Stomach (tissue), 8 donors: ENCODE measurements at regions not wholly inside any gene's neighbourhood (a gene's known extent, or its start where the extent isn't known, plus 50 kb on each side); places are given as distances from the start of the nearest gene placed in this dataset.

Experiments
- DNase-seq, 2 donors: peaks; one replicate each; pipeline versions ENCODE4 v3.0.0 to v3.0.0-alpha.2; 2013 to 2019
- H3K27ac ChIP-seq, 5 donors: fragments of 200-600 bp in 4 of 5; sonication (generic) in 4 of 5; one replicate each; pipeline ENCODE4 v1.5.1; 2013 to 2019; ENCODE audit warnings: mild to moderate bottlenecking in 1 of 5, moderate library complexity in 1 of 5
- H3K27me3 ChIP-seq, 3 donors: fragments of 200-600 bp; sonication (generic); one replicate each; pipeline ENCODE4 v1.5.1; 2017 to 2019; ENCODE audit warnings: mixed run types in 1 of 3
- H3K36me3 ChIP-seq, 4 donors: fragments of 200-600 bp; sonication (generic); 1 replicate in 3 of 4; 2 replicates in 1 of 4; pipeline ENCODE4 v1.5.1; 2016 to 2019
- H3K4me1 ChIP-seq, 4 donors: fragments of 200-600 bp; sonication (generic); one replicate each; pipeline ENCODE4 v1.5.1; 2016 to 2019
- H3K4me3 ChIP-seq, 4 donors: fragments of 200-600 bp; sonication (generic) in 3 of 4; one replicate each; pipeline ENCODE4 v1.5.1; 2016 to 2019; ENCODE audit warnings: mild to moderate bottlenecking in 1 of 4
- H3K9me3 ChIP-seq, 4 donors: fragments of 200-600 bp; sonication (generic); one replicate each; pipeline ENCODE4 v1.5.1; 2016 to 2019
- CTCF ChIP-seq, 7 experiments: fragments of 450-650 bp in 4 of 7; fragments of 200-600 bp in 3 of 7; sonication (generic) in 3 of 7; IDR thresholded peaks; one replicate each; pipeline ENCODE4 v1.5.1; 2016 to 2019; ENCODE audit warnings: antibody characterized with exemption in 7 of 7, control low read depth in 2 of 7, mild to moderate bottlenecking in 1 of 7
- EP300 ChIP-seq: sonication (generic); formaldehyde crosslinking; IDR thresholded peaks from one replicate; pipeline ENCODE4 v1.6.1; 2017; ENCODE audit warnings: antibody characterized with exemption
- POLR2A ChIP-seq, 4 donors: fragments of 450-650 bp; IDR thresholded peaks; one replicate each; pipeline ENCODE4 v1.6.1; 2016; ENCODE audit warnings: antibody characterized with exemption in 4 of 4, control low read depth in 2 of 4, mild to moderate bottlenecking in 1 of 4, moderate library complexity in 1 of 4
- POLR2AphosphoS5 ChIP-seq, 3 donors: sonication (generic); formaldehyde crosslinking; IDR thresholded peaks; one replicate each; pipeline ENCODE4 v1.6.1; 2016; ENCODE audit warnings: antibody characterized with exemption in 3 of 3
- WGBS, 5 donors: extraction: QIAGEN DNeasy Blood & Tissue Kit in 3 of 5; methylation state at CpG; one replicate each; pipeline versions ENCODE4 v1.1.5 to v1.1.7; 2013 to 2018; 5-methylcytosine and 5-hydroxymethylcytosine counted together
- intact Hi-C: fragments of 100-400 bp; cut with DNase I; formaldehyde crosslinking; loops from one replicate; pipeline ENCODE4 v1.15.1; 2023; ENCODE audit warnings: low total_unique reads
- donor health status: healthy with polysubstance abuse.
- donor health status: Bipolar disorder and iron deficiency.
- donor health status: healthy.

- 84 to 98% (median 93%) methylated on average over 5 of the region's 5 CpGs for WGBS, 5 donors
- Histone ChIP-seq H3K4me3 (no peak overlapping the region), H3K9me3 (no peaks in the 10 kb centered on the region), H3K4me1 (no peaks in the 10 kb centered on the region), H3K27me3 (no peaks in the 10 kb centered on the region), H3K27ac (no peak overlapping the region), H3K36me3 (no peaks in the 10 kb centered on the region)
- intact Hi-C loops, result no loop called here
- TF ChIP-seq EP300 (no peak), CTCF (IDR thresholded peaks at IDR 0.05) (no peak), POLR2A (IDR thresholded peaks at IDR 0.05) (no peak), POLR2AphosphoS5 (IDR thresholded peaks at IDR 0.05) (no peak)
- DNase-seq, result no peak
Measured at GRCh38 chr10:5274795-5275194, 78.2 kb downstream of the AKR1C4 start.

GRCh38 chr10:5281356-5281755 lies 83.4 kb upstream of the UCN3 start:
- DNase-seq, result no peak
- Histone ChIP-seq H3K27me3 (no peaks in the 10 kb centered on the region), H3K9me3 (no peaks in the 10 kb centered on the region), H3K36me3 (no peaks in the 10 kb centered on the region), H3K27ac (no peak overlapping the region), H3K4me1 (peaks cover 3 to 17% (median 10%) of the 10 kb centered on the region in 4 donors), H3K4me3 (no peak overlapping the region)
- intact Hi-C loops, result no loop called here
- TF ChIP-seq EP300 (no peak), POLR2AphosphoS5 (IDR thresholded peaks at IDR 0.05) (no peak), CTCF (IDR thresholded peaks at IDR 0.05) (no peak), POLR2A (IDR thresholded peaks at IDR 0.05) (no peak)
- WGBS, 5 donors, result 50 to 73% (median 65%) methylated on average over 2 of the region's 2 CpGs

- H3K27me3 ChIP-seq, result no peaks in the 10 kb centered on the region
- no peaks in the 10 kb centered on the region for H3K9me3 ChIP-seq
- DNase-seq, result no peak
- intact Hi-C loops, result no loop called here
- H3K27ac ChIP-seq, result peak overlapping the region in 1 of 5 donors; percentile 1
- no peak overlapping the region for H3K4me3 ChIP-seq
- 68 to 85% (median 73%) methylated on average over 2 of the region's 2 CpGs for WGBS, 5 donors
- H3K4me1 ChIP-seq, result peaks cover 3 to 17% (median 10%) of the 10 kb centered on the region in 4 donors
- H3K36me3 ChIP-seq, result no peaks in the 10 kb centered on the region
- TF ChIP-seq CTCF (IDR thresholded peaks at IDR 0.05), result no peak
- TF ChIP-seq EP300, result no peak
- TF ChIP-seq POLR2A (IDR thresholded peaks at IDR 0.05), result no peak
- no peak for TF ChIP-seq POLR2AphosphoS5 (IDR thresholded peaks at IDR 0.05)
Measured at GRCh38 chr10:5282137-5282536, 82.6 kb upstream of the UCN3 start.

GRCh38 chr10:5283305-5284158 lies 81.2 kb upstream of the UCN3 start:
- Histone ChIP-seq H3K4me3 (no peak overlapping the region), H3K36me3 (no peaks in the 10 kb centered on the region), H3K27me3 (no peaks in the 10 kb centered on the region), H3K4me1 (peaks cover 3 to 17% (median 10%) of the 10 kb centered on the region in 4 donors), H3K9me3 (no peaks in the 10 kb centered on the region), H3K27ac (no peak overlapping the region)
- peak; percentile 76 to 85 for DNase-seq
- intact Hi-C loops, result no loop called here
- TF ChIP-seq POLR2AphosphoS5 (IDR thresholded peaks at IDR 0.05), result peak in 1 of 3 donors; percentile 40
- TF ChIP-seq POLR2A (IDR thresholded peaks at IDR 0.05), result no peak
- TF ChIP-seq CTCF (IDR thresholded peaks at IDR 0.05), result peak in 5 of 7 experiments; percentile 48 to 89 (median 64)
- WGBS, 5 donors, result 29 to 48% (median 37%) methylated on average over 14 of the region's 14 CpGs
